GM21360 (cell line): ENCODE measurements at regions not wholly inside any gene's neighbourhood (a gene's known extent, or its start where the extent isn't known, plus 50 kb on each side); places are given as distances from the start of the nearest gene placed in this dataset.
"Not testable (repeated sequence)": the region's sequence is repeated elsewhere in the genome, so short reads cannot be mapped to it uniquely, and the experiment has no call there.

Experiments used
- ATAC-seq: cut with Tn5 transposase; IDR thresholded peaks from one replicate; pipeline ENCODE4 v1.9.1; 2021; ENCODE audit warnings: mild to moderate bottlenecking, moderate library complexity; ENCODE audit not compliant: unreplicated experiment

- ATAC-seq: no peak
Measured at GRCh38 chr18:70641156-70641775, 352.4 kb downstream of the SOCS6 start.

DNA sequence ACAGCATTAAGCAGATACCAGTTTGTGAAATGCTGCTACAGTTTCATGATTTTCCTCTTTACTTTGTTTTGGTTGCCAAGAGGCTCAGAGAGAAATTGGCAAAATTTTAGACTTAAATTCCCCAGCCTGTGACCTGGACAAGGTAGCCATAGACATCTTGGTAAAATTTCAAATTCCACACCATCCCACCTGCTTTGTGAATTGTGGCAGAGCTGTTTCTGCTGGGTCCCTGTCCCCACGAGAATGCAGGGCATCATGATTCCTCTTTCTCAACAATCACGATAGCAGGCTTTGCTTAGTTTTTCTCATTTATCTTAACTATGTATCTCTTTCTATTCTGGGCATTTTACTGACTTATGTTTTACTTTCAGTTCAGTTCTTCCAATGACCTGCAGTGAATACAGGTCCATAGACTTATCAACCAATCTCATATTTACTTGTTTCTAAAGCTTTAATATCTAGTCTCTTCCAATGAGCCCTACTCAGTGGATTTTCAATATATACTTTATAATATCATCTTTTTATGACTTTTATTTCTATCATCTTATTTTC lies 351.6 kb downstream of the SOCS6 start:
- no peak for ATAC-seq

GRCh38 chr18:70636991-70637390 lies 348.1 kb downstream of the SOCS6 start:
- no peak for ATAC-seq

- ATAC-seq: no peak
Measured at GRCh38 chr18:70634576-70635147, 345.8 kb downstream of the SOCS6 start.

DNA sequence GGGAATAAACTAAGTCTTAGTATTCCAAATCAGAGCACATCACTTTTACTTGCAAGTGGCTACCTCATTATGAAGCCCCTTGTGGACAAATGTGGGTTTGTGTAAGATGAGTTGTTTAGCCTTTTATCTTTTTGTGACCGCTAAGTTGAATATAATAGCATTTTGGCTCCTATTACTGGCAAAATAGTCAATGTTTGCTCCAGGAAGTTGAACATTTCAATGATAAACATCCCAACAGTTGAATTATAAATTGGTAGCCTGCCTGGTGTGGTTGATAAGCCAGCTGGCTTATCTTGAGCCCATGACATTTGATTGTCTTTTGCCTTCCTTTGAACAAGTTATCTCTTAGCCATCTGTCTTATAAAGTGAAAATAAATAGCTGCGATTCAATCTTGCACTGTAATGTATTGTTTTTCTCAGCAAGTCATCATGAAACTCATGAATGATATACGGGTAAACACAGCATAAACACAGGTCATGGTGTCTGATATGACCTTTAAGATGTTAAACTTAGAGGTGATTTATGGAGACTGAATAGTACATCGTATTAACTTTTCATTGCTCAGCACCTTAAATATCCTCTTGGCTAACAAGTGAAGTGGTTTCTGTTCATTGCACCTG lies 338.4 kb downstream of the SOCS6 start:
- no peak for ATAC-seq

DNA sequence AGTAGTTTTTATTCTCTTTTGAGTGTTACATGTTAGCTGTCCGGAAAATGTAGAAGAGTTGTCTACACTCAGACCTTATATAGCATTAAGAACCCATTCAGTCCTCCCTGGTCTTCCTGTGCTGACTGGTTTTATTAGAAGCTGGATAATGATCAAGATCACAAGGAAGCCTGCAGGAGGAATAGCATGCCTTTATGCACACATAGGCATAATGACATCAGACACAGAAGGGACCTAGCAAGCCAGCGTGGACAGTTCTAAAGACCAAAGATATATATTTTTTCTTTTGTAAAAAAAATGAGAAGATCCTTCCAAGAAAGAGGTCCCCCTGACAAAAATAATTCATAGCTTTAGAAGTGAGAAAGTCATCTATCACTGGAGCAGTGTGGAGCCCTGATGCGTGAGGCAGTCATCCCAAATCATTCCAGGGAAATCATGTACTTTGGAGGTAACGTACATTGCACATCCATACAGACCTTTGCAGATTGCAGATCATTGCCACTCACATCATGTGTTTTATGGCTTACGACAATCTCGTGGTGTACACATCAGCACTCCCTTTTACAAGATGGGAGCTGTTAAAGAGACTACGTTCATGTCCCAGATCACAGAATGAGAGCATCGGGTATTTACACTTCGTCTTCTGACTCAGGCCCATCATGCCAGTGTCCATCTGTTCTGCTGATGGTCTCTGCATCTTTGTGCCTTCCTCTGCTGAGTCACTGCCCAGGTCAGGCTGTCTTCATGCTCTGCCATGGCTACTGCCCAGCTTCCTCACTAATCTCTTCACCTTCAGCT lies 334.0 kb downstream of the SOCS6 start:
- no peak for ATAC-seq

DNA sequence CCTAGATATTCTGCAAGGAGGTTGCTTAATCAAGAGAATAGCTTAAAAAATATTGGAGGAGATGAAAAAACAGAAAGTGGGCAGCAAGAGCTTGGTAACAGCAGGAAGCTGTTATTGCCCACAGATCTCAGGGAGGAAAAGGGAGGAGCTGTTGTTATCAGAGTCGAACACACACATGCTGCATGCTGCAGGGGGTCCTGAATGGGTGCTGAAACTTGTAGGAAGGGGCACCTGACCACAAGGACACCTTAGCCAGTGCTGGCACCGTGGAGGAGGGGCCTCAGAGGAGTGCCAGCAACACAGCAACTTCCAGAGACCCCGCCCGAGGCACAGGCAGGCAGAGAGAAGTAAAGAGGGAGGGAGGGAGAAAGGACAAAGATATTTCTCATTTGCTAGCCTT lies 332.9 kb downstream of the SOCS6 start:
- ATAC-seq: no peak

DNA sequence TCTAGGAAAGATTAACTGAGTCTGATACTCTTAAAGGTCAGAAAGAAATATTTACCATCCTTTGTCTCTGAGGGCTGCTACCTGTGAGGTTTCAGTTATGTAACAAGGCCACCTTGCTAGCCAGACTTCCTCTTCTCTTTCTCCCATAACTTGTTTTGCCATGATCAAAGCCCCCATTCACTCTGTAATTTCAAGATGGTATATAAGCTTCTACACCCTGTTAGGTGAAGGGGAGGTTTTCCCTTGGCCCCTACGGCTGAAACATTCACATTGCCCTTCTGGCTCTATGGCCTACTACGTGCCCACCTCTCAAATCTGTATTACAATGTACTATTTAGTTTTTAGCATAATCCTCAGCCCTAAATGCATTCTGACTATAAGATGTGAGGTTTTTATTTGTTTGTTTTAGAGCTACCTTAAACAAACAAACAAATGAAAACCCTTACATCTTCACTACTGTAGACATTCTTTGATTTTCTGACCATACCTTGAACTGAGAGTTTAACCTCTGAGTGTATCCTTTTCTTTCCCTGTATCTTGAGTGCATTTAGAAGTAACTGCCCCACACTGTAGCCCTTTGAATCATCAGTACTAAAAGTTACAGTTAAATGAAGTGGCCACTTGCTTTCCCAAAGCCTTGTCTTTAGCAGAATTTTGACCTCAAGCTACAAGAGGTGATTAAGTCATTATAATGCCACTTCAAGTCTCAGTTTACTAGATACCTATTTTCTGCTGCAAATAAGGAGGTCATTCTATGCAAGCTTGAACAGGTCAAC lies 332.2 kb downstream of the SOCS6 start:
- no peak for ATAC-seq

DNA sequence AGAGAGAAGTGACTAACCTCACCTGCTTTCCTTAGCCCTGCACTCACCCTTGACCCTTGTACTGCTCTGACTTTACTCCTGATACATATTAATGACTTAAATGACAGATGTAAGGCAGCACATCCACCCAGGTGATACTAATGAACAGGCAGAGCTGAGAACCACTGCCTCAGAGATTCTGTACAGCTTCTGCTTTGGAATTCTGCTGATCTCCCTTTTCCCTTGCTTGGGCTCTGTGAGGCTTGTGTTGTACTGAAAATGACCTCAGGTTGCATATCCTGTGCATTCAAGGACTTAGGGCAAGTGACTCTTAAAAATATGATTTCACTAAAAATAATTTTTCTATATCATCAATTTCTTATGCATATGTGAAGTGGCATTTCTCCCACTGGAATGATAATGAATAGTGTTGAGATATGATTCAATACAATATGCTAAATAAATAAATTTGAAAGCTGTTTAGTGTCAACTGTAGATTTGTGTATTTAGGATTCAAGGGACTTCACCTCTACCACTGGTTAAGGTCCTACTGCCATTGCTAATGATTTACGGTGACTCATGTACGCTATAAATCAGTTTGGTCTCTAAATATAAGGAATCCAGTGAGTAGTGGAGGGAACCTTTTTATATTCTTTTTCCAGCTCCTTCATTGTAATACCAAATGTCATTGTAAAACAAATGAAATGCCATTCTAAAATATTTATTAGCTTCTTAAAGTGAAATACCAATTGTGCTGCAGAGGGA lies 328.3 kb downstream of the SOCS6 start:
- ATAC-seq: no peak

DNA sequence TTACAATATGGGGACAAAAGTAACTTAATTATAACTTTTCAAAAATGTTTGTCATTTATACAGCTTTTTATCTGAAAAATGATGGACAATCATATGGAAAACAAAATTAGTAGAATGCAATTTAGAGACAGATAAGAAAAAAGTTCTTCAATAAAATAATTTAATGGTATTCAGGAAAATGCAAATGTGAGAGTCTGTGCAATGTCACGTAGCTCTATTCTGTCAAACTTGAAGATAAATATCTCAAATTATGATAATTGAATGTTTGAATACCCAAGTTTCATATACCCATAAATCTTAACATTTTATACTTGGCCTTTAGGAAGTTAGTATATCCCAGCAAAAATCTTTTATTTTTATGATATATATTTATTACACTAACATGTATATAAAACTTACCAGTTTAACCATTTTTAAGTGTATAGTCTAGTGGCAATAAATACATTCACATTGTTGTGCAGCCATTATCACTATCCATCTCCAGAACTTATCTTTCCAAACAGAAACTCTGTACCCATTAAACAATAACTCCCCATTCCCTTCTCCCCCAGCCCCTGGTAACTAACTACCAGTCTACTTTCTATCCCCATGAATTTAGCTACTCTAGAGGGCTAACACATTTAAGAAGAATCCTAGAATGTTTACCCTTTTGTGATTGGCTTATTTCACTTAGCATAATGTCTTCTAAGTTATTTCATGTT lies 311.5 kb downstream of the SOCS6 start:
- ATAC-seq: no peak

- ATAC-seq: no peak
Measured at GRCh38 chr18:70598406-70598805, 309.6 kb downstream of the SOCS6 start.

- no peak for ATAC-seq
Measured at GRCh38 chr18:70582981-70583380, 294.1 kb downstream of the SOCS6 start.

- no peak for ATAC-seq
Measured at GRCh38 chr18:70578480-70578879, 289.6 kb downstream of the SOCS6 start.

DNA sequence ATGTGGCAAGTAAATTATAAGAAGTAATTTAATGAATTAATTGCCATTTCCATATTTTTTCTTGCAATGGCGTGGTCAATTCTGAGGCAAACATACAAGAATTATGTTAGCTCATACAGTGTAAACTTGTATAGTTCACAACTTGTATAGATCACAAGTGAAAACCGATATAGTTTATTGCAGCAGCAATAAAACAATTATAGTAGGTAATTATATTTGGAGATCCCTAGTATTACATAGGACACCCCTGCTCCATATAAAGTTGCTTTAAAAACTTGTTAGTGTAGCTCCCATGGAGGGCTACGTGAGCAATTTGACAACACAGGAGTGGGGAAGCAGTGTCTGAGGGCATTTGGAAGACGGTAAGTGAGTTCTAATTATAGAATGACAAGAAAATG lies 288.2 kb downstream of the SOCS6 start:
- ATAC-seq: no peak

- no peak for ATAC-seq
Measured at GRCh38 chr18:70576276-70577022, 287.6 kb downstream of the SOCS6 start.

DNA sequence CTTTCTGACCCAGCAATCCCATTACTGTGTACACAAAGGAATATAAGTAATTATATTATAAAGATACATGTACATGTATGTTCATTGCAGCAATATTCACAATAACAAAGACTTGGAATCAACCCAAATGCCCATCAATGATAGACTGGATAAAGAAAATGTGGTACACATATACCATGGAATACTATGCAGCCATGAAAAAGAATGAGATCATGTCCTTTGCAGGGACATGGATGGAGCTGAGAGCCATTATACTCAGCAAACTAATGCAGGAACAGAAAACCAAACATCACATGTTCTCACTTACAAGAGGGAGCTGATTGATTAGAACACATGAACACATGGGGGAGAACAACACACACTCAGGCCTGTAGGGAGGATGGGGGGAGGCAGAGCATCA lies 286.1 kb downstream of the SOCS6 start:
- ATAC-seq: not testable (repeated sequence)

GRCh38 chr18:70569647-70570046 lies 280.8 kb downstream of the SOCS6 start:
- not testable (repeated sequence) for ATAC-seq

DNA sequence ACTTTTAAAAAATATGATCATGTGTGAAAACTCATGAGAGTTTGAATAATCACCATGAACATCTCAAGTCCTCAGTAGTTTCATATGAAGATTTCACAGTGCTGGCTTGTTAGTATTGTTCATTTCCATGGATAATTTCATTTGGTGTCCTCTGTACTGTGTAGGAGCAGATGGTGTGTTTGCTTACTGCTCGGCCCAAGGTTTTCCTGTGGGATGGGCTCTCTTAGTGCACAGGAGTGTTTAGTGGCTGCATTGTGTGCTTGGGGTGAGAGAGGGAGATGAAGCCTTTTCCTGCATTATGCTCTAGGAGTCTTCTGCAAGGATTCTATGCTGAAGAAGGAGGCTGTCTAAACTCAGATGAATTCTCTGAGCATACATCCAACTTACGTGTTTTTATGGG lies 270.6 kb downstream of the SOCS6 start:
- no peak for ATAC-seq

- ATAC-seq: no peak
Measured at GRCh38 chr18:70558371-70558770, 269.5 kb downstream of the SOCS6 start.
